ENCODE measurements at regions not wholly inside any gene's neighbourhood (a gene's known extent, or its start where the extent isn't known, plus 50 kb on each side); places are given as distances from the start of the nearest gene placed in this dataset.

DNA sequence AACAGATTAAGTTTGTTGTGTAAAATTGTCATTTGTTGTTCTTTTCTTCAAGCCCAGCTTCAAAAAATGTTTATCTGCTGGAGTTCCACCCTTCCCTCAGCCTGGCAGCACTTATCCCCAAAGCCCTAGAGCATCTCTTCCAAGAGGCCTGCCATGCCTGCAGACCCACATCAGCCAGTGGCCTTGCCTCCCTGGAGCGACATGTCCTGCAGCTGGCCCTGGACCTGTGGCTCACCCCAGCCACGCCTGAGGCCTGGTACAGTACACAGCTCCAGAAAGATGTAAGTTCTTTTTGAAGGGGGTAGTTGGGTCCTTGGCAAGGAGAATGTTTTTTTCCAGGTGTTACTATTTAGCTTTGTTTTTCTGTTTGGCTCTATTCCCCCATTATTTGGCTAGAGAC, 124.8 kb downstream of the CD164 start:
- Histone ChIP-seq H2BK5ac (ENCODE audit: low read depth, low read length) (no peak overlapping the region), H3K36me3 (ENCODE audit: control insufficient read depth in 2 of 4, insufficient read depth in 4 of 4, low read length in 3 of 4) (no peaks in the 10 kb centered on the region), H3K23me2 (ENCODE audit: low read depth, low read length) (no peaks in the 10 kb centered on the region), H4K91ac (replicated peaks; ENCODE audit: insufficient read length, low read length) (no peak overlapping the region), H3K27ac (ENCODE audit: low read depth, low read length) (no peak overlapping the region), H3K23ac (ENCODE audit: insufficient read length) (no peak overlapping the region), H3K14ac (ENCODE audit: insufficient read length) (no peak overlapping the region), H3K9me3 (ENCODE audit: insufficient read depth in 2 of 2, low read depth in 1 of 2, low read length in 1 of 2) (no peaks in the 10 kb centered on the region), H2AFZ (ENCODE audit: low read length) (no peak overlapping the region), H2BK15ac (ENCODE audit: low read length) (no peak overlapping the region), H2BK120ac (replicated peaks; ENCODE audit: low read depth, low read length) (no peak overlapping the region), H4K5ac (ENCODE audit: insufficient read length, low read depth, low read length) (no peak overlapping the region), H2BK12ac (ENCODE audit: low read depth, low read length) (no peak overlapping the region), H3K27me3 (replicated peaks in 1 of 4; ENCODE audit: control insufficient read depth in 3 of 4, extremely low read depth in 1 of 4, insufficient read depth in 3 of 4, low read length in 3 of 4) (no peaks in the 10 kb centered on the region; a peak in 1 of 7 replicates), H3K18ac (ENCODE audit: extremely low read depth, low read length) (no peak overlapping the region), H2AK5ac (ENCODE audit: low read depth, low read length) (no peak overlapping the region), H3K9ac (replicated peaks in 1 of 4; ENCODE audit: extremely low read depth in 1 of 4, low read depth in 3 of 4, low read length in 3 of 4) (no peak overlapping the region), H3K4me3 (ENCODE audit: extremely low read depth in 1 of 4, insufficient read depth in 2 of 4, low read depth in 3 of 4, low read length in 4 of 4) (no peak overlapping the region), H3K79me2 (ENCODE audit: control insufficient read depth in 1 of 2, insufficient read depth in 2 of 2, low read length in 2 of 2) (no peaks in the 10 kb centered on the region), H4K20me1 (replicated peaks in 1 of 2; ENCODE audit: control insufficient read depth in 1 of 2, insufficient read depth in 2 of 2, low read length in 2 of 2) (no peaks in the 10 kb centered on the region), H2BK20ac (ENCODE audit: low read length) (no peak overlapping the region), H4K8ac (ENCODE audit: extremely low read depth, insufficient read depth, low read length) (no peak overlapping the region), H3K79me1 (ENCODE audit: low read depth, low read length) (no peaks in the 10 kb centered on the region), H3K4me2 (ENCODE audit: insufficient read depth in 1 of 2, low read depth in 2 of 2, low read length in 2 of 2) (no peak overlapping the region), H3K4ac (replicated peaks; ENCODE audit: insufficient read length, low read depth, low read length) (no peak overlapping the region), H3K56ac (replicated peaks; ENCODE audit: insufficient read length, low read depth, low read length) (no peak overlapping the region), H3K4me1 (replicated peaks in 1 of 4; ENCODE audit: control insufficient read depth in 3 of 4, insufficient read depth in 4 of 4, low read length in 3 of 4) (peaks cover 0 to 5% (median 0%) of the 10 kb centered on the region in 4 experiments; a peak in 2 of 7 replicates)
- CTCF ChIA-PET (ENCODE audit: partially characterized antibody): no interaction called here
- DNase-seq (ENCODE audit: low read depth in 1 of 2, low spot score in 2 of 2): no peak
- no peak for TF ChIP-seq EGR1 (IDR thresholded peaks at IDR 0.05; ENCODE audit: borderline replicate concordance, low read depth, low read length)
- no peak for TF ChIP-seq PHF8 (conservative IDR thresholded peaks at IDR 0.05; ENCODE audit: low read depth, low read length)
- TF ChIP-seq CREB1 (IDR thresholded peaks at IDR 0.05): no peak
- TF ChIP-seq CHD2 (IDR thresholded peaks at IDR 0.05; ENCODE audit: low read length): no peak
- no peak for TF ChIP-seq HDAC2 (IDR thresholded peaks at IDR 0.05; ENCODE audit: borderline replicate concordance in 1 of 2, low read depth in 2 of 2, low read length in 2 of 2)
- TF ChIP-seq, protein P1, sequence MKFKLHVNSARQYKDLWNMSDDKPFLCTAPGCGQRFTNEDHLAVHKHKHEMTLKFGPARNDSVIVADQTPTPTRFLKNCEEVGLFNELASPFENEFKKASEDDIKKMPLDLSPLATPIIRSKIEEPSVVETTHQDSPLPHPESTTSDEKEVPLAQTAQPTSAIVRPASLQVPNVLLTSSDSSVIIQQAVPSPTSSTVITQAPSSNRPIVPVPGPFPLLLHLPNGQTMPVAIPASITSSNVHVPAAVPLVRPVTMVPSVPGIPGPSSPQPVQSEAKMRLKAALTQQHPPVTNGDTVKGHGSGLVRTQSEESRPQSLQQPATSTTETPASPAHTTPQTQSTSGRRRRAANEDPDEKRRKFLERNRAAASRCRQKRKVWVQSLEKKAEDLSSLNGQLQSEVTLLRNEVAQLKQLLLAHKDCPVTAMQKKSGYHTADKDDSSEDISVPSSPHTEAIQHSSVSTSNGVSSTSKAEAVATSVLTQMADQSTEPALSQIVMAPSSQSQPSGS (IDR thresholded peaks at IDR 0.05; ENCODE audit: low read length): no peak
- no peak for TF ChIP-seq SIX5 (IDR thresholded peaks at IDR 0.05; ENCODE audit: low read depth, low read length)
- TF ChIP-seq SP4 (IDR thresholded peaks at IDR 0.05; ENCODE audit: low read length): no peak
- TF ChIP-seq TAF1 (IDR thresholded peaks at IDR 0.05; ENCODE audit: low read depth, low read length): no peak
- no peak for TF ChIP-seq KDM1A (IDR thresholded peaks at IDR 0.05; ENCODE audit: borderline replicate concordance, low read length)
- TF ChIP-seq GTF2F1 (IDR thresholded peaks at IDR 0.05; ENCODE audit: borderline replicate concordance, low read depth, low read length): no peak
- no peak for TF ChIP-seq TCF12 (IDR thresholded peaks at IDR 0.05; ENCODE audit: low read depth, low read length)
- 85% methylated on average over 2 of the region's 2 CpGs; no CpG with 5 or more reads in 1 of the 2 experiments for WGBS, 2 experiments (ENCODE audit: extremely low coverage in 1 of 2, insufficient coverage in 1 of 2, insufficient read length in 1 of 2, insufficient replicate concordance in 2 of 2, low coverage in 1 of 2, low lambda C conversion rate in 2 of 2, missing lambda C conversion rate in 1 of 2)
- FAIRE-seq: no peak
- POLR2A ChIA-PET (ENCODE audit: partially characterized antibody): no interaction called here
